ENCODE measurements at regions not wholly inside any gene's neighbourhood (a gene's known extent, or its start where the extent isn't known, plus 50 kb on each side); places are given as distances from the start of the nearest gene placed in this dataset.

- Mint-ChIP-seq H3K27ac (no peak overlapping the region), H3K4me1 (no peaks in the 10 kb centered on the region), H3K27me3 (no peaks in the 10 kb centered on the region), H3K9me3 (peaks cover 4% of the 10 kb centered on the region), H3K36me3 (ENCODE audit: low read depth) (no peaks in the 10 kb centered on the region), H3K4me3 (no peak overlapping the region)
- POLR2A ChIA-PET: no interaction called here
- CTCF ChIA-PET: no interaction called here
- DNase-seq: no peak
These were observed 378.0 kb downstream of the CPXCR1 start for GRCh38 chrX:89124985-89125384.
